ENCODE measurements at regions not wholly inside any gene's neighbourhood (a gene's known extent, or its start where the extent isn't known, plus 50 kb on each side); places are given as distances from the start of the nearest gene placed in this dataset.

- H3K9ac ChIP-seq (ENCODE audit: low read length), result no peak overlapping the region
- no peak overlapping the region for H3K4me3 ChIP-seq (ENCODE audit: low read depth, low read length, poor library complexity, severe bottlenecking)
- no peak overlapping the region for H2AFZ ChIP-seq (ENCODE audit: low read length)
- H3K4me2 ChIP-seq (ENCODE audit: low read length), result no peak overlapping the region
- H3K9me3 ChIP-seq (ENCODE audit: low read length), result no peaks in the 10 kb centered on the region
- H3K9me2 ChIP-seq (ENCODE audit: low read depth, low read length), result no peaks in the 10 kb centered on the region
- H3K27ac ChIP-seq (ENCODE audit: low read depth, low read length, poor library complexity, severe bottlenecking), result no peak overlapping the region
- H3K79me2 ChIP-seq (ENCODE audit: insufficient read depth, low read length), result no peaks in the 10 kb centered on the region
- H3K4me1 ChIP-seq (ENCODE audit: insufficient read depth, low read length, severe bottlenecking), result no peaks in the 10 kb centered on the region
- H4K20me1 ChIP-seq (ENCODE audit: insufficient read depth, low read length), result no peaks in the 10 kb centered on the region
- no peaks in the 10 kb centered on the region for H3F3A ChIP-seq (ENCODE audit: insufficient read depth, low read length)
- no peaks in the 10 kb centered on the region for H3K36me3 ChIP-seq (ENCODE audit: insufficient read depth, low read length)
- no peak for TF ChIP-seq CTCF (IDR thresholded peaks at IDR 0.05; ENCODE audit: low read length)
- no peak for TF ChIP-seq EZH2 (IDR thresholded peaks at IDR 0.05; ENCODE audit: borderline replicate concordance, low read length)
- H3K27me3 ChIP-seq (ENCODE audit: insufficient read depth, low read length), result no peaks in the 10 kb centered on the region
Measured at GRCh38 chrX:130556951-130557350, 155.2 kb downstream of the RBMX2 start.

- H2AFZ ChIP-seq (ENCODE audit: low read length), result no peak overlapping the region
- H3K27me3 ChIP-seq (ENCODE audit: insufficient read depth, low read length), result no peaks in the 10 kb centered on the region
- TF ChIP-seq EZH2 (IDR thresholded peaks at IDR 0.05; ENCODE audit: borderline replicate concordance, low read length), result no peak
- TF ChIP-seq CTCF (IDR thresholded peaks at IDR 0.05; ENCODE audit: low read length), result no peak
- H3K27ac ChIP-seq (ENCODE audit: low read depth, low read length, poor library complexity, severe bottlenecking), result no peak overlapping the region
- no peaks in the 10 kb centered on the region for H3K36me3 ChIP-seq (ENCODE audit: insufficient read depth, low read length)
- no peaks in the 10 kb centered on the region for H3K9me3 ChIP-seq (ENCODE audit: low read length)
- H3K4me3 ChIP-seq (ENCODE audit: low read depth, low read length, poor library complexity, severe bottlenecking), result no peak overlapping the region
- H3K9me2 ChIP-seq (ENCODE audit: low read depth, low read length), result no peaks in the 10 kb centered on the region
- H3K79me2 ChIP-seq (ENCODE audit: insufficient read depth, low read length), result no peaks in the 10 kb centered on the region
- H3K4me2 ChIP-seq (ENCODE audit: low read length), result no peak overlapping the region
- no peaks in the 10 kb centered on the region for H3K4me1 ChIP-seq (ENCODE audit: insufficient read depth, low read length, severe bottlenecking)
- H3K9ac ChIP-seq (ENCODE audit: low read length), result no peak overlapping the region
- no peaks in the 10 kb centered on the region for H3F3A ChIP-seq (ENCODE audit: insufficient read depth, low read length)
- no peaks in the 10 kb centered on the region for H4K20me1 ChIP-seq (ENCODE audit: insufficient read depth, low read length)
Measured at GRCh38 chrX:130560544-130560943, 158.8 kb downstream of the RBMX2 start.

GRCh38 chrX:130561930-130562329, 160.1 kb downstream of the RBMX2 start:
- Histone ChIP-seq H3K9me3 (ENCODE audit: low read length) (no peaks in the 10 kb centered on the region), H3K36me3 (ENCODE audit: insufficient read depth, low read length) (no peaks in the 10 kb centered on the region), H3K79me2 (ENCODE audit: insufficient read depth, low read length) (no peaks in the 10 kb centered on the region), H3K9ac (ENCODE audit: low read length) (no peak overlapping the region), H4K20me1 (ENCODE audit: insufficient read depth, low read length) (no peaks in the 10 kb centered on the region), H3K4me3 (ENCODE audit: low read depth, low read length, poor library complexity, severe bottlenecking) (no peak overlapping the region), H3K4me2 (ENCODE audit: low read length) (no peak overlapping the region), H2AFZ (ENCODE audit: low read length) (no peak overlapping the region), H3K27ac (ENCODE audit: low read depth, low read length, poor library complexity, severe bottlenecking) (no peak overlapping the region), H3K4me1 (ENCODE audit: insufficient read depth, low read length, severe bottlenecking) (no peaks in the 10 kb centered on the region), H3K27me3 (ENCODE audit: insufficient read depth, low read length) (no peaks in the 10 kb centered on the region), H3K9me2 (ENCODE audit: low read depth, low read length) (no peaks in the 10 kb centered on the region), H3F3A (ENCODE audit: insufficient read depth, low read length) (no peaks in the 10 kb centered on the region)
- TF ChIP-seq CTCF (IDR thresholded peaks at IDR 0.05; ENCODE audit: low read length) (no peak), EZH2 (IDR thresholded peaks at IDR 0.05; ENCODE audit: borderline replicate concordance, low read length) (no peak)
